Esophagus squamous epithelium (tissue), 5 donors: ENCODE measurements at regions not wholly inside any gene's neighbourhood (a gene's known extent, or its start where the extent isn't known, plus 50 kb on each side); places are given as distances from the start of the nearest gene placed in this dataset.

Experiments used
- DNase-seq: peaks from one replicate; lab custom pipeline; 2025; lab: John Stamatoyannopoulos, UW
- H3K27ac ChIP-seq, 4 donors: fragments of 200-600 bp; sonication (generic); one replicate each; pipeline ENCODE4 v1.5.1; 2016 to 2019; ENCODE audit warnings: mild to moderate bottlenecking in 1 of 4
- H3K27me3 ChIP-seq, 4 donors: fragments of 200-600 bp; sonication (generic); 1 replicate in 3 of 4; 2 replicates in 1 of 4; pipeline versions ENCODE4 v1.5.1 to v1.6.0; 2017 to 2021; ENCODE audit warnings: antibody characterized with exemption in 1 of 4
- H3K36me3 ChIP-seq, 3 donors: fragments of 200-600 bp; sonication (generic); one replicate each; pipeline ENCODE4 v1.5.1; 2016 to 2019
- H3K4me1 ChIP-seq, 3 donors: fragments of 200-600 bp; sonication (generic); one replicate each; pipeline ENCODE4 v1.5.1; 2017 to 2019
- H3K4me3 ChIP-seq, 4 donors: fragments of 200-600 bp; sonication (generic); 1 replicate in 3 of 4; 2 replicates in 1 of 4; pipeline ENCODE4 v1.5.1; 2016 to 2019; ENCODE audit warnings: mild to moderate bottlenecking in 2 of 4, moderate library complexity in 1 of 4
- H3K9me3 ChIP-seq, 3 donors: fragments of 200-600 bp; sonication (generic); one replicate each; pipeline ENCODE4 v1.5.1; 2016 to 2019
- POLR2A ChIP-seq, 4 donors: fragments of 450-650 bp; IDR thresholded peaks; one replicate each; pipeline ENCODE4 v1.6.1; 2017; ENCODE audit warnings: antibody characterized with exemption in 4 of 4, mild to moderate bottlenecking in 4 of 4, moderate library complexity in 3 of 4
- WGBS, 2 donors: methylation state at CpG; one replicate each; pipeline ENCODE4 v1.1.5; 2018; 5-methylcytosine and 5-hydroxymethylcytosine counted together
- intact Hi-C: fragments of 100-400 bp; cut with DNase I; formaldehyde crosslinking; loops from one replicate; pipeline ENCODE4 v1.15.0; 2022
- small RNA-seq, 4 donors: library from RNA; depleted of rRNA; stranded (forward); fragments of <200 nt; gene quantifications; one replicate each; pipeline ENCODE3, GENCODE V24; 2016
- TF ChIP-seq, protein P1 (sequence below), 6 experiments: fragments of 450-650 bp in 4 of 6; fragments of 200-600 bp in 2 of 6; sonication (generic) in 2 of 6; IDR thresholded peaks; one replicate each; pipeline ENCODE4 v1.5.1; 2016 to 2019; ENCODE audit warnings: antibody characterized with exemption in 6 of 6, mild to moderate bottlenecking in 4 of 6, moderate library complexity in 4 of 6
- donor health status: DM: yes; HTN: yes; CAD: no.

DNA sequence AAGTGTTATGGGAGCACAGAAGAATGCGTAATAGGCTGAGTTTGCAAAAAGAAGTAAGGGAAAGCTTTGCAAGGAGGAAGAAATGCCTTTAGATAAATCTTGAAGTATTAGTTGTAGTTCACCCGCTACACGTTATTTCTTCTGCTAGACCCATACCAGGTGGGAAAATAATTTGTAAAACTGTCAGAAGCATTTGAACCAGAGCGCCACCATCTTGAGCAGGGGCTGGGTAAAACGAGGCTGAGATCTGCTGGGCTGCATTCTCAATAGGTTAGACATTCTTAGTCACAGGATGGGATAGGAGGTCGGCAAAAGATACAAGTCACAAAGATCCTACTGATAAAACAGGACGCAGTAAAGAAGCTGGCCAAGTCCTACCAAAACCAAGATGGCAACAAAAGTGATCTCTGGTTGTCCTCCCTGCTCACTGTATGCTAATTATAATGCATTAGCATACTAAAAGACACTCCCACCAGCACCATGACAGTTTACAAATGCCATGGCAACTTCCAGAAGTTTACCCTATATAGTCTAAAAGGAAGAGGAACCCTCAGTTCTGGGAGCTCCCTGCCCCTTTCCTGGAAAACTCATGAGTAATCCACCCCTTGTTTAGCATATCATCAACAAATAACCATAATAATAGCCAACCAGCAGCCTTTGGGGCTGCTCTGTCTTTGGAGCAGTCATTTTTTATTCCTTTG is 50.0 kb upstream of the ZNF280D start:
- TF ChIP-seq POLR2A (IDR thresholded peaks at IDR 0.05): no peak
- TF ChIP-seq, protein P1, sequence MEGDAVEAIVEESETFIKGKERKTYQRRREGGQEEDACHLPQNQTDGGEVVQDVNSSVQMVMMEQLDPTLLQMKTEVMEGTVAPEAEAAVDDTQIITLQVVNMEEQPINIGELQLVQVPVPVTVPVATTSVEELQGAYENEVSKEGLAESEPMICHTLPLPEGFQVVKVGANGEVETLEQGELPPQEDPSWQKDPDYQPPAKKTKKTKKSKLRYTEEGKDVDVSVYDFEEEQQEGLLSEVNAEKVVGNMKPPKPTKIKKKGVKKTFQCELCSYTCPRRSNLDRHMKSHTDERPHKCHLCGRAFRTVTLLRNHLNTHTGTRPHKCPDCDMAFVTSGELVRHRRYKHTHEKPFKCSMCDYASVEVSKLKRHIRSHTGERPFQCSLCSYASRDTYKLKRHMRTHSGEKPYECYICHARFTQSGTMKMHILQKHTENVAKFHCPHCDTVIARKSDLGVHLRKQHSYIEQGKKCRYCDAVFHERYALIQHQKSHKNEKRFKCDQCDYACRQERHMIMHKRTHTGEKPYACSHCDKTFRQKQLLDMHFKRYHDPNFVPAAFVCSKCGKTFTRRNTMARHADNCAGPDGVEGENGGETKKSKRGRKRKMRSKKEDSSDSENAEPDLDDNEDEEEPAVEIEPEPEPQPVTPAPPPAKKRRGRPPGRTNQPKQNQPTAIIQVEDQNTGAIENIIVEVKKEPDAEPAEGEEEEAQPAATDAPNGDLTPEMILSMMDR (IDR thresholded peaks at IDR 0.05): no peak

More for the DNA sequence above, 50.0 kb upstream of the ZNF280D start:
- no peaks in the 10 kb centered on the region for H3K4me1 ChIP-seq
- intact Hi-C loops: no loop called here
- H3K4me3 ChIP-seq: no peak overlapping the region
- H3K9me3 ChIP-seq: no peaks in the 10 kb centered on the region
- no peaks in the 10 kb centered on the region for H3K27me3 ChIP-seq
- H3K27ac ChIP-seq: no peak overlapping the region
- DNase-seq: no peak
- WGBS, 2 donors: 85 to 90% methylated on average over 7 of the region's 7 CpGs
- H3K36me3 ChIP-seq: no peaks in the 10 kb centered on the region

Small RNA genes in the stretch of these regions (small RNA-seq; reads per million reads assigned to genes)
- 0 reads per million in 4 donors for gene AC090517.1
- 0 reads per million in 4 donors for gene AC090517.3
